ENCODE measurements at regions not wholly inside any gene's neighbourhood (a gene's known extent, or its start where the extent isn't known, plus 50 kb on each side); places are given as distances from the start of the nearest gene placed in this dataset.

DNA sequence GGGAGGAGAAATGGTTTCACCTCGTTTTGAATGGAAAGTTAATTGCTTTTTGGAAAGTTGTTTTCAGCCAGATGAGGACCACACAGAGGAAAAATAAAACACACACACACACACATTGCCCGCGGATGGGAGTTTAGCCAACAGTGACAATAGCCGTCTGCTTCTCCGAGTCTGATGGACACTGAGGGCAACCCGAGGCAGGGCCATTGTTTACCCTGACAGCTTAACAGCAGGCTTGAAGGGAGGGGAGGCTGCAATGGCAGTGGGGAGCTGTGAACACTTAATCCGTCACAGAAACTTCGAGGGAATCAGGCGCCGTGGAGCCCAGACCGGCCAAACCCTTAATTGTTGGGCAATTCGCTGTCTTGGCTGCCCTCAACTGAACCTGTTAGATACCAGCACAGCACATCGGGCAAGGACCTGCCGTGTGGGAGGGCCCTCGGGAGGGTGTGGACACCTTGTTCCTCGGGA, 145.9 kb downstream of the ACKR3 start:
- intact Hi-C loops (cut with DNase I, micrococcal nuclease), result no loop called here
- no peak overlapping the region for H3K4me3 Mint-ChIP-seq
- H3K36me3 Mint-ChIP-seq (ENCODE audit: low read depth), result no peaks in the 10 kb centered on the region
- no peak for ATAC-seq
- H3K27ac Mint-ChIP-seq, result no peak overlapping the region
- ChIA-PET POLR2A (no interaction called here), CTCF (no interaction called here)
- peaks cover 13% of the 10 kb centered on the region for H3K27me3 Mint-ChIP-seq
- H3K9me3 Mint-ChIP-seq (ENCODE audit: low read depth), result no peaks in the 10 kb centered on the region
- H3K4me1 Mint-ChIP-seq, result no peaks in the 10 kb centered on the region
- DNase-seq, result no peak

GRCh38 chr2:236717120-236717519, 147.5 kb downstream of the ACKR3 start:
- H3K36me3 Mint-ChIP-seq (ENCODE audit: low read depth), result no peaks in the 10 kb centered on the region
- ChIA-PET POLR2A (no interaction called here), CTCF (no interaction called here)
- intact Hi-C loops (cut with DNase I, micrococcal nuclease), result no loop called here
- H3K27me3 Mint-ChIP-seq, result peaks cover 13% of the 10 kb centered on the region
- DNase-seq, result no peak
- no peak overlapping the region for H3K4me3 Mint-ChIP-seq
- no peaks in the 10 kb centered on the region for H3K9me3 Mint-ChIP-seq (ENCODE audit: low read depth)
- H3K27ac Mint-ChIP-seq, result no peak overlapping the region
- no peak for ATAC-seq
- H3K4me1 Mint-ChIP-seq, result no peaks in the 10 kb centered on the region

GRCh38 chr2:236717729-236718128, 148.1 kb downstream of the ACKR3 start:
- no peak overlapping the region for H3K27ac Mint-ChIP-seq
- POLR2A ChIA-PET, result no interaction called here

GRCh38 chr2:236718207-236718992, 148.8 kb downstream of the ACKR3 start:
- intact Hi-C loops (cut with DNase I, micrococcal nuclease), result no loop called here
- H3K4me3 Mint-ChIP-seq, result no peak overlapping the region
- ChIA-PET POLR2A (no interaction called here), CTCF (no interaction called here)
- ATAC-seq, result no peak
- H3K36me3 Mint-ChIP-seq (ENCODE audit: low read depth), result no peaks in the 10 kb centered on the region
- DNase-seq, result no peak
- no peak overlapping the region for H3K27ac Mint-ChIP-seq
- no peaks in the 10 kb centered on the region for H3K4me1 Mint-ChIP-seq
- H3K9me3 Mint-ChIP-seq (ENCODE audit: low read depth), result no peaks in the 10 kb centered on the region
- peaks cover 13% of the 10 kb centered on the region for H3K27me3 Mint-ChIP-seq

More at GRCh38 chr2:236717729-236718128, 148.1 kb downstream of the ACKR3 start:
- no peaks in the 10 kb centered on the region for H3K4me1 Mint-ChIP-seq
- DNase-seq (no peak), ATAC-seq (no peak)
- H3K9me3 Mint-ChIP-seq (ENCODE audit: low read depth), result no peaks in the 10 kb centered on the region
- peaks cover 13% of the 10 kb centered on the region for H3K27me3 Mint-ChIP-seq
- CTCF ChIA-PET, result no interaction called here
- intact Hi-C loops (cut with DNase I, micrococcal nuclease), result no loop called here
- H3K4me3 Mint-ChIP-seq, result no peak overlapping the region
- no peaks in the 10 kb centered on the region for H3K36me3 Mint-ChIP-seq (ENCODE audit: low read depth)

DNA sequence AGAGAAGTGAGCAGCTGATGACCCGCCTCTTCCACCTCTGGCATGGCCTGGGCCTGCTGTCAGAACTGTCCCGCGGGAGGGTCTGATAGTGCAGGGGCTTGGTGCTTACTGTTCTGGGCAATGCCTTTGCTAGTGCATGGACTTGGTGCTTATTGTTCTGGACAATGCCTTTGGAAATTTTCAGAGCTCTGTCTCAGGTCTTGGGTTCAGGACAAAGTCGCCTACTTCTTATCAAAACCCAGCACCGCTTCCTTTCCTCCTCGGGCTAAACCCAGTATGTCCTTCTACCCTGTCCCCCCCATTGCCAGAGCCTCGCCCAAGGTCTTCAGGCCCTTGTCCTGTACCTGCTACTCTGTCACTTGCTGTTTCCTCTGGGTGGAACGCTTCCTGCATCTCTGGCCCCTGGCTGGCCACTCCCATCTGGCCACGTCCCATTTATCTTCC, 149.6 kb downstream of the ACKR3 start:
- H3K9me3 Mint-ChIP-seq (ENCODE audit: low read depth), result no peaks in the 10 kb centered on the region
- intact Hi-C loops (cut with DNase I, micrococcal nuclease), result no loop called here
- no peak overlapping the region for H3K4me3 Mint-ChIP-seq
- H3K4me1 Mint-ChIP-seq, result no peaks in the 10 kb centered on the region
- ChIA-PET CTCF (no interaction called here), POLR2A (no interaction called here)
- H3K36me3 Mint-ChIP-seq (ENCODE audit: low read depth), result no peaks in the 10 kb centered on the region
- DNase-seq (no peak), ATAC-seq (no peak)
- peaks cover 13% of the 10 kb centered on the region for H3K27me3 Mint-ChIP-seq
- H3K27ac Mint-ChIP-seq, result no peak overlapping the region

DNA sequence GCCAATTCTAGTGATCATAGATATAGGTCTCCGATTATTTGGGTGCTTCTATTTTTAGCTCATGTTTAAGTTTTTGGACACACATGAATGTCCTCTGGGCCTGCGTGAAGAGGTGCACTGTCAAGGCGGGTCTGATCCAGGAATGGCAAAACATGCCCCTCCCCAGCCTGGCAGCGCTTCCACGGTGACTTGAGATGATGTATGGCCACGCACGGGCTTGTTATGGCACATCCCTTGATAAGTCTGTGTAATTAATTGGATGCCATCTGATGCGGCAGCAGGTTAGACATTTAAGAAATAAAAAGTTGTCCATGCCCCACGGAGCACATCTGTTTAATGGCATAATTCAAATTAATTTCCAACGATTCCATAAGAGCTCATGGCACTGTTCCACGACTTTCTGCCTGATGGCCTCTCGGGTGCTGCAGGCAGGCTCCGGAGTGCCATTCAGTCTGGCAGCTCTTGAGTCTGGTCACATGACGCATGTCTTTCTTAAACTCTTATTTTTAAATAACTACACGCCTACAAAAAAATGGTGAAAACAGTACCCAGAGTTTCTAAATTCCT, 151.4 kb downstream of the ACKR3 start:
- DNase-seq, result no peak
- peaks cover 7% of the 10 kb centered on the region for H3K27me3 Mint-ChIP-seq
- no peak overlapping the region for H3K4me3 Mint-ChIP-seq
- H3K4me1 Mint-ChIP-seq, result no peaks in the 10 kb centered on the region
- no peak overlapping the region for H3K27ac Mint-ChIP-seq
- no peaks in the 10 kb centered on the region for H3K36me3 Mint-ChIP-seq (ENCODE audit: low read depth)
- no peak for ATAC-seq
- ChIA-PET CTCF (no interaction called here), POLR2A (no interaction called here)
- no peaks in the 10 kb centered on the region for H3K9me3 Mint-ChIP-seq (ENCODE audit: low read depth)
- intact Hi-C loops (cut with DNase I, micrococcal nuclease), result no loop called here

DNA sequence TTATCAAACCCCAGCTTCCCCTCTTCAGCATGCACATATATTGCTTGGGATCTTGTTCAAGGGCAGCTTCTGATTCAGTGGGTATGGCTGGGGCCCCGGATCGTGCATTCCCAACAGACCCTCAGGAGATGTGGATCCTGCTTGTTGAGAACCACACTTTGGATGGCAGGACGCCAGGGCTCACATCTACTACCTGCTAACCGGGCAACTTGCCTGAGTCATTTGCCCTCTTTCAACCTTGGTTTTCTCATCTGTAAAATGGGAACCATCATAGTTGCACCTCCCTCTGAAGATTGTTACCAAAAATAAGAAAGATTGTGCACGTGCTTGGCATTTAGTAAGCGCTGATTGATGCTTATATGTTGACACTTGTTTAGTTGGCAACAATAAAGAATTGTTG, 154.6 kb downstream of the ACKR3 start:
- intact Hi-C loops (cut with DNase I, micrococcal nuclease), result no loop called here
- POLR2A ChIA-PET, result no interaction called here
- Mint-ChIP-seq H3K4me3 (no peak overlapping the region), H3K36me3 (ENCODE audit: low read depth) (no peaks in the 10 kb centered on the region), H3K4me1 (no peaks in the 10 kb centered on the region), H3K27me3 (no peaks in the 10 kb centered on the region), H3K27ac (no peak overlapping the region), H3K9me3 (ENCODE audit: low read depth) (no peaks in the 10 kb centered on the region)
- CTCF ChIA-PET, result no interaction called here
- DNase-seq (no peak), ATAC-seq (no peak)

GRCh38 chr2:236726701-236727450, 157.3 kb downstream of the ACKR3 start:
- ChIA-PET POLR2A (no interaction called here), CTCF (no interaction called here)
- ATAC-seq (no peak), DNase-seq (no peak)
- Mint-ChIP-seq H3K4me3 (no peak overlapping the region), H3K27me3 (no peaks in the 10 kb centered on the region), H3K36me3 (ENCODE audit: low read depth) (no peaks in the 10 kb centered on the region), H3K9me3 (ENCODE audit: low read depth) (no peaks in the 10 kb centered on the region), H3K27ac (no peak overlapping the region), H3K4me1 (no peaks in the 10 kb centered on the region)
- intact Hi-C loops (cut with DNase I, micrococcal nuclease), result no loop called here

DNA sequence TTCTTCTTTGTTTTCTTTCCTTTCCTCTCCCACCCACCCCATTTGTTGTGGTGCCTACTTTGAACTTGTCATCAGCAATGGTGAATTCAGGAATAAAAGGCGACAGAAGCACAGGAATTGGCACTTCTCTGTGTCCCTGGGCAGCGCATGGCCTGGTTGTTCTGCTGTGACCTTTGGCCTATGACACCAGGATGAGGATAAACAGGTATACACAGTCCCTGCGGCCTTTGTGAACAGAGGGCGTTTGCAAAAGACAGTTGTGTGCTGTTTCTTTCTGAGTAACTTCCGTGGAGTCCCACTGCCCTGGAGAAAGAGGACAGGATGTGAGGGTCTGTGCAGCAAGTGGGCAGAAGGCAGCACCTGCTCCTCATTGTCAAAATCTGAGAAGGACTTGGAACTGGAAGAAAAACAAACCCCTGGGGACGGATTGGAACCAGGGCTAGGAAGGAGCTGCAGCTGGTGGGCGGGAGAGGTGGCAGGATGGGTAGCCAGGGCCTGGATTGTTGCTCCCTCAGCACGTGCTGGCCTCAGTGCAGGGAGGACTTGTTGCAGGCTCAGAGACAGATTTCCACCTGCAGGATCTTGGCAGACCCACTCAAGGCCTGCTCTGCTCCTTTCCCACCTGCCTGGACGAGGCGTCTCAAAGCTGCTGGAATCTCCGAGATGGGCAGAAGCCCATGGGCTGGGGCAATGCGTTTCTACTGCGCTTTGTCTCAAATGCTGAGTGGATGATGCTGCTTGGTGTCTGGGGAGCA, 159.5 kb downstream of the ACKR3 start:
- Mint-ChIP-seq H3K4me3 (no peak overlapping the region), H3K27ac (no peak overlapping the region), H3K4me1 (no peaks in the 10 kb centered on the region), H3K27me3 (peaks cover 1% of the 10 kb centered on the region), H3K9me3 (ENCODE audit: low read depth) (no peaks in the 10 kb centered on the region), H3K36me3 (ENCODE audit: low read depth) (no peaks in the 10 kb centered on the region)
- no peak for DNase-seq
- intact Hi-C loops (cut with DNase I, micrococcal nuclease), result no loop called here
- CTCF ChIA-PET, result interaction anchor here (0.6 kb wide), 1 partner anchor 418 kb away, joined by 4 read pairs; no protein-coding TSS in a partner anchor
- POLR2A ChIA-PET, result interaction anchor here (0.6 kb wide), 1 partner anchor 243 kb away, joined by 4 read pairs; no protein-coding TSS in a partner anchor
- ATAC-seq, result no peak

- intact Hi-C loops (cut with DNase I, micrococcal nuclease), result no loop called here
- POLR2A ChIA-PET, result no interaction called here
- ATAC-seq (no peak), DNase-seq (no peak)
- H3K27me3 Mint-ChIP-seq, result peaks cover 1% of the 10 kb centered on the region
- no peaks in the 10 kb centered on the region for H3K4me1 Mint-ChIP-seq
- no peak overlapping the region for H3K4me3 Mint-ChIP-seq
- CTCF ChIA-PET, result no interaction called here
- H3K36me3 Mint-ChIP-seq (ENCODE audit: low read depth), result no peaks in the 10 kb centered on the region
- H3K27ac Mint-ChIP-seq, result no peak overlapping the region
- H3K9me3 Mint-ChIP-seq (ENCODE audit: low read depth), result no peaks in the 10 kb centered on the region
These were observed 160.8 kb downstream of the ACKR3 start for GRCh38 chr2:236730393-236730792.

DNA sequence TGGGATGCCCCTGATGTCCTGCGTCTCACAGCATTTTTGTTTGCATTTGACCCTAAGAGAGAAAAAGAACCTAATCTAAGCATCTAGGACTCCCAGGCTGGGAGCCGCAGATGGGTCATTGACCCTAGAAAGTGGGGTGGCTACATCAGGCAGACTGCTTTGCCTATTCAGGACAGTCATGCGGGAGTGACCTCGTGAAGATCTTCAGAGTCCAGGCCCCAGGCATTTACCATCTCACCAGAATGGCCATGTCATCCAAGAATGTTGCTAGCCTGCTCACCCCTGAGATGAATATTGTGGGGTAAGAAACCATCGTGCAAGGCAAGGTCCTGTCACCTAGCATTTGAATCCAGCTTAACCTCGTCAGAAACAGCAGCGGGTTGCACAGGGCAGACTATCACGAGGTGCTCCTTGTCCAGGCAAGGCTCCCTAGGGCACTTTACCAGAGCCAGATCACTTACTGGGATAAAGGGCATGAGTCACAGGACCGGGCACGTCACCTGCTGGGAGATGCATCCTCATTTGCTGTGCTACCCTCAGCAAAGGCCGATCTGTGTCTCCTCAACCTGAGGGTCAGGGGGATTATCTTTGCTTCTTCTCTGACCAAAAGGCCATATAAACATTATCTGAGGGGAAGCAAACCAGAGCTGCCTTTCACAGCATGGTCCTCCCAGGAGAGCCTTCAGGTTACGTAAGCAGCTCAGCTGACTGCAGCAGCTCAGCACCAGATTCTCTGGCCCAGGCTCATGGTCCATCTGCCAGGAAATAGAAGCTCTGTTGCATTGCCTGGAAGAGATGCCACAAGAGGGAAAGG, 162.3 kb downstream of the ACKR3 start:
- intact Hi-C loops (cut with DNase I, micrococcal nuclease), result no loop called here
- Mint-ChIP-seq H3K36me3 (ENCODE audit: low read depth) (no peaks in the 10 kb centered on the region), H3K4me3 (no peak overlapping the region), H3K4me1 (no peaks in the 10 kb centered on the region), H3K27ac (no peak overlapping the region), H3K9me3 (ENCODE audit: low read depth) (no peaks in the 10 kb centered on the region), H3K27me3 (peaks cover 1% of the 10 kb centered on the region)
- ATAC-seq, result no peak
- POLR2A ChIA-PET, result interaction anchor here (0.6 kb wide), 1 partner anchor 1060 kb away, joined by 3 read pairs; no protein-coding TSS in a partner anchor
- CTCF ChIA-PET, result no interaction called here
- DNase-seq, result no peak

Data from activated CD4-positive, alpha-beta T cell treated with anti-CD3 and anti-CD28 coated beads for 36 hours (primary cell).